K562 (cell line): ENCODE measurements at regions not wholly inside any gene's neighbourhood (a gene's known extent, or its start where the extent isn't known, plus 50 kb on each side); places are given as distances from the start of the nearest gene placed in this dataset.

Experiments
- ATF2 ChIP-seq: sonication (generic); formaldehyde crosslinking; IDR thresholded peaks from 2 replicates; pipeline ENCODE4 v1.8.1; 2022; ENCODE audit warnings: missing genetic modification reagents
- CBFA2T2 ChIP-seq: fragments of 450-650 bp; conservative IDR thresholded peaks from 2 replicates; pipeline ENCODE4 v1.6.1; 2017; ENCODE audit warnings: mild to moderate bottlenecking
- CREB3L1 ChIP-seq: fragments of 450-650 bp; IDR thresholded peaks from 2 replicates; pipeline ENCODE4 v1.6.1; 2014; ENCODE audit warnings: low read depth, mild to moderate bottlenecking, moderate library complexity, borderline replicate concordance
- GATAD2A ChIP-seq: fragments of 450-650 bp; IDR thresholded peaks from 2 replicates; pipeline ENCODE4 v1.6.1; 2017
- IFI16 ChIP-seq: fragments of 250-450 bp; sonication (Bioruptor Pico); IDR thresholded peaks from 2 replicates; pipeline ENCODE4 v2.1.2; 2022; ENCODE audit warnings: mild to moderate bottlenecking, inconsistent platforms
- MBD2 ChIP-seq: sonication (generic); IDR thresholded peaks from 2 replicates; pipeline ENCODE4 v1.6.1; 2016; ENCODE audit warnings: low read depth, borderline replicate concordance
- SAFB ChIP-seq: fragments of 200-400 bp; formaldehyde crosslinking; IDR thresholded peaks from 2 replicates; pipeline ENCODE4 v1.6.1; 2017; ENCODE audit warnings: low read depth, low read length, borderline replicate concordance
- SRSF3 ChIP-seq: fragments of 200-400 bp; formaldehyde crosslinking; IDR thresholded peaks from 2 replicates; pipeline ENCODE4 v1.6.1; 2016; ENCODE audit warnings: mild to moderate bottlenecking, low read length, moderate library complexity; ENCODE audit not compliant: insufficient read depth
- ZBTB11 ChIP-seq, 3 experiments: fragments of 200-800 bp in 1 of 3; fragments of 250-450 bp in 1 of 3; fragments of 450-650 bp in 1 of 3; sonication (Bioruptor Pico) in 1 of 3; sonication (Bioruptor generic) in 1 of 3; formaldehyde crosslinking in 1 of 3; IDR thresholded peaks; 2 replicates each; pipeline versions ENCODE4 v1.6.1 to v1.8.0; 2016 to 2022; ENCODE audit warnings: mild to moderate bottlenecking in 2 of 3, missing genetic modification characterization in 2 of 3, missing compliant biosample characterization in 1 of 3, moderate library complexity in 1 of 3
- ZFPM2 ChIP-seq: fragments of 250-450 bp; sonication (Bioruptor Pico); IDR thresholded peaks from 2 replicates; pipeline ENCODE4 v1.5.1; 2022; ENCODE audit warnings: mild to moderate bottlenecking
- ZNF551 ChIP-seq: fragments of 250-450 bp; sonication (Bioruptor Pico); IDR thresholded peaks from 2 replicates; pipeline ENCODE4 v1.5.0; 2021; ENCODE audit warnings: mild to moderate bottlenecking, moderate library complexity
- TF ChIP-seq, protein P1 (sequence below): fragments of 250-450 bp; sonication (Bioruptor Pico); IDR thresholded peaks from 2 replicates; pipeline ENCODE4 v1.5.0; 2021
- TF ChIP-seq, protein P2 (sequence below): fragments of 450-650 bp; formaldehyde crosslinking; conservative IDR thresholded peaks from 2 replicates; pipeline ENCODE4 v1.4.0; 2022; ENCODE audit warnings: mild to moderate bottlenecking, missing genetic modification characterization
- TF ChIP-seq, protein P3 (sequence below): fragments of 450-650 bp; IDR thresholded peaks from 2 replicates; pipeline ENCODE4 v1.6.1; 2018; ENCODE audit not compliant: partially characterized antibody

DNA sequence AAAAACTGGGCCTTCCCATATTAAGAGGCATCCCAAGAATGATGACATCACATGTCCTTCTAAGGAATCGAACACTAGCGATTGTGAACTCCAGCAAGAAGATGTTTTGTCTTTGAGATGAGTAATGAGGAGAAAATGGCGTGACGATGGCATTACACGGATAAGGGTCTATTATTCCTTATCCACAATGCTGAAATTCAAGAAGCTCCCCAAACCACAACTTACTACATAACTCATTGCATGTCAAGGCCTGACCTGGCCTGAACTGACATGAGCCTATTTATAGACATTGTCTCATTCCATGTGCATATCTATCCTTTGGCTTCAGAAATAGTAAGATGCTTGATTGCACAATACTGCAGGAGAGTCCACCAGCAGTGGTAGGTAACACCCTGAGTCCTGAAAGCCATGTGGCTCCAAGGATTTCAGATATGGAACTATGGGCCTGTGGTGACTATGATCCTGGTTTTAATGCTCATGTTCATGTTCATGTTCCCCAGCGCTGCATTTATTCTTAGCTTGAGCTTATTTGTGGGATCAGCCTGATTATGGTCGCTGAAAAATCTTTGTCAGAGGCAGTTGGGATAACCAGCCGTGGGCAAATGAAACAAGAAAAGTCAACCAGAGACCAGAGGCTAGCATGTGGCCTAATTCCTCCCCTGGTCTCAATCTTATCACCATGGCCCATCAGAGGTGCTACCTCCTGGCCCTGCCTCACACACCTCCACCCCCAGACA, 183.2 kb upstream of the JARID2 start (continued):
- TF ChIP-seq, protein P1, sequence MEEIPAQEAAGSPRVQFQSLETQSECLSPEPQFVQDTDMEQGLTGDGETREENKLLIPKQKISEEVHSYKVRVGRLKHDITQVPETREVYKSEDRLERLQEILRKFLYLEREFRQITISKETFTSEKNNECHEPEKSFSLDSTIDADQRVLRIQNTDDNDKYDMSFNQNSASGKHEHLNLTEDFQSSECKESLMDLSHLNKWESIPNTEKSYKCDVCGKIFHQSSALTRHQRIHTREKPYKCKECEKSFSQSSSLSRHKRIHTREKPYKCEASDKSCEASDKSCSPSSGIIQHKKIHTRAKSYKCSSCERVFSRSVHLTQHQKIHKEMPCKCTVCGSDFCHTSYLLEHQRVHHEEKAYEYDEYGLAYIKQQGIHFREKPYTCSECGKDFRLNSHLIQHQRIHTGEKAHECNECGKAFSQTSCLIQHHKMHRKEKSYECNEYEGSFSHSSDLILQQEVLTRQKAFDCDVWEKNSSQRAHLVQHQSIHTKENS (CRISPR knock-in tag), result no peak
- peak; percentile 66; the same call in 1 of the 2 replicates for TF ChIP-seq MBD2
- TF ChIP-seq SAFB, result no peak
- peak; percentile 75; the same call in 1 of the 2 replicates for TF ChIP-seq ATF2 (CRISPR knock-in tag)
- no peak for TF ChIP-seq IFI16 (CRISPR knock-in tag)
- TF ChIP-seq CBFA2T2, result peak; percentile 82
- TF ChIP-seq SRSF3, result no peak
- TF ChIP-seq, protein P2, sequence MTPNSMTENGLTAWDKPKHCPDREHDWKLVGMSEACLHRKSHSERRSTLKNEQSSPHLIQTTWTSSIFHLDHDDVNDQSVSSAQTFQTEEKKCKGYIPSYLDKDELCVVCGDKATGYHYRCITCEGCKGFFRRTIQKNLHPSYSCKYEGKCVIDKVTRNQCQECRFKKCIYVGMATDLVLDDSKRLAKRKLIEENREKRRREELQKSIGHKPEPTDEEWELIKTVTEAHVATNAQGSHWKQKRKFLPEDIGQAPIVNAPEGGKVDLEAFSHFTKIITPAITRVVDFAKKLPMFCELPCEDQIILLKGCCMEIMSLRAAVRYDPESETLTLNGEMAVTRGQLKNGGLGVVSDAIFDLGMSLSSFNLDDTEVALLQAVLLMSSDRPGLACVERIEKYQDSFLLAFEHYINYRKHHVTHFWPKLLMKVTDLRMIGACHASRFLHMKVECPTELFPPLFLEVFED (CRISPR knock-in tag), result no peak
- TF ChIP-seq ZBTB11 (CRISPR knock-in tag; IDR thresholded peaks at IDR 0.05), result peak in 1 of 3 experiments; percentile 63; a peak in 1 of 6 replicates
- TF ChIP-seq ZNF551 (CRISPR knock-in tag), result no peak
- no peak for TF ChIP-seq CREB3L1
- no peak for TF ChIP-seq ZFPM2 (CRISPR knock-in tag)
- TF ChIP-seq, protein P3, sequence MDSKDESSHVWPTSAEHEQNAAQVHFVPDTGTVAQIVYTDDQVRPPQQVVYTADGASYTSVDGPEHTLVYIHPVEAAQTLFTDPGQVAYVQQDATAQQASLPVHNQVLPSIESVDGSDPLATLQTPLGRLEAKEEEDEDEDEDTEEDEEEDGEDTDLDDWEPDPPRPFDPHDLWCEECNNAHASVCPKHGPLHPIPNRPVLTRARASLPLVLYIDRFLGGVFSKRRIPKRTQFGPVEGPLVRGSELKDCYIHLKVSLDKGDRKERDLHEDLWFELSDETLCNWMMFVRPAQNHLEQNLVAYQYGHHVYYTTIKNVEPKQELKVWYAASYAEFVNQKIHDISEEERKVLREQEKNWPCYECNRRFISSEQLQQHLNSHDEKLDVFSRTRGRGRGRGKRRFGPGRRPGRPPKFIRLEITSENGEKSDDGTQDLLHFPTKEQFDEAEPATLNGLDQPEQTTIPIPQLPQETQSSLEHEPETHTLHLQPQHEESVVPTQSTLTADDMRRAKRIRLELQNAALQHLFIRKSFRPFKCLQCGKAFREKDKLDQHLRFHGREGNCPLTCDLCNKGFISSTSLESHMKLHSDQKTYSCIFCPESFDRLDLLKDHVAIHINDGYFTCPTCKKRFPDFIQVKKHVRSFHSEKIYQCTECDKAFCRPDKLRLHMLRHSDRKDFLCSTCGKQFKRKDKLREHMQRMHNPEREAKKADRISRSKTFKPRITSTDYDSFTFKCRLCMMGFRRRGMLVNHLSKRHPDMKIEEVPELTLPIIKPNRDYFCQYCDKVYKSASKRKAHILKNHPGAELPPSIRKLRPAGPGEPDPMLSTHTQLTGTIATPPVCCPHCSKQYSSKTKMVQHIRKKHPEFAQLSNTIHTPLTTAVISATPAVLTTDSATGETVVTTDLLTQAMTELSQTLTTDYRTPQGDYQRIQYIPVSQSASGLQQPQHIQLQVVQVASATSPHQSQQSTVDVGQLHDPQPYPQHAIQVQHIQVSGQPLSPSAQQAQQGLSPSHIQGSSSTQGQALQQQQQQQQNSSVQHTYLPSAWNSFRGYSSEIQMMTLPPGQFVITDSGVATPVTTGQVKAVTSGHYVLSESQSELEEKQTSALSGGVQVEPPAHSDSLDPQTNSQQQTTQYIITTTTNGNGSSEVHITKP, result peak; percentile 93
- TF ChIP-seq GATAD2A, result peak; percentile 74
